ENCODE measurements at regions not wholly inside any gene's neighbourhood (a gene's known extent, or its start where the extent isn't known, plus 50 kb on each side); places are given as distances from the start of the nearest gene placed in this dataset.

GRCh38 chr2:223508372-223508771, 93.8 kb downstream of the SCG2 start:
- no peaks in the 10 kb centered on the region for H4K20me1 ChIP-seq (ENCODE audit: control insufficient read depth, extremely low read depth, insufficient read depth, low read length)
- no peak overlapping the region for H3K4me3 ChIP-seq (replicated peaks in 1 of 4; ENCODE audit: control extremely low read depth in 1 of 4, insufficient read depth in 1 of 4, low read depth in 3 of 4, low read length in 4 of 4)
- H3K4me2 ChIP-seq (ENCODE audit: extremely low read depth, insufficient read depth, low read length) = no peak overlapping the region
- TF ChIP-seq EZH2 (IDR thresholded peaks at IDR 0.05; ENCODE audit: low read length, missing control alignments) (no peak), CTCF (conservative IDR thresholded peaks at IDR 0.05 in 1 of 2, IDR thresholded peaks at IDR 0.05 in 1 of 2; ENCODE audit: low read depth in 1 of 2, low read length in 2 of 2) (no peak)
- peak in 1 of 2 donors; percentile 73 for DNase-seq (ENCODE audit: low read depth in 2 of 2)
- no peak overlapping the region for H3K27ac ChIP-seq (ENCODE audit: insufficient read depth, low read length)
- no peaks in the 10 kb centered on the region for H3K4me1 ChIP-seq (ENCODE audit: control insufficient read depth, extremely low read depth, insufficient read depth, low read length)
- no peaks in the 10 kb centered on the region for H3K9me3 ChIP-seq (ENCODE audit: control insufficient read depth, insufficient read depth, low read depth, low read length)
- no peak overlapping the region for H2AFZ ChIP-seq (ENCODE audit: low read length)
- H3K27me3 ChIP-seq (ENCODE audit: control insufficient read depth, insufficient read depth, low read length) = peaks cover 2% of the 10 kb centered on the region
- H3K79me2 ChIP-seq (ENCODE audit: control insufficient read depth, insufficient read depth, low read length) = no peaks in the 10 kb centered on the region
- H3K9ac ChIP-seq (ENCODE audit: insufficient read depth, low read length) = no peak overlapping the region
- H3K36me3 ChIP-seq (ENCODE audit: control insufficient read depth, insufficient read depth, low read length) = no peaks in the 10 kb centered on the region

DNA sequence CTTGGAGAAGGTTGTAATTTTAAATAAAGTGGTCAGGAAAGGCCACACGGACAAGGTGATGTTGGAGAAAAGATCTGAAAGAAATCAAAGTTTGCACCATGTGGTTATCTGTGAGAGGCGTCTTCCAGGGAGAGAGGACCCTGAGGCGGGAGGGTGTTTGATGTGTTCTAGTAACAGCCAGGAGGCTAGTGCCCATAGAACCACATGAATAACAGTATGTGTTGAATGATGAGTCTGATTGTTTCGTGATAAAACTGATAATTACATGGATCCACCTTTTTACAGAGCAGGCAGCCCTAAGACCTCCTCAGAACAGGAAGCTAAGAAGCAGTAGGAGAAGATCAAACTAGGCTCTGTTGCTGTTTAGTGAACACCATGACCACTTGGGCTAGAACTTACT, 91.4 kb downstream of the SCG2 start:
- TF ChIP-seq EZH2 (IDR thresholded peaks at IDR 0.05; ENCODE audit: low read length, missing control alignments) (no peak), CTCF (conservative IDR thresholded peaks at IDR 0.05 in 1 of 2, IDR thresholded peaks at IDR 0.05 in 1 of 2; ENCODE audit: low read depth in 1 of 2, low read length in 2 of 2) (no peak)

DNA sequence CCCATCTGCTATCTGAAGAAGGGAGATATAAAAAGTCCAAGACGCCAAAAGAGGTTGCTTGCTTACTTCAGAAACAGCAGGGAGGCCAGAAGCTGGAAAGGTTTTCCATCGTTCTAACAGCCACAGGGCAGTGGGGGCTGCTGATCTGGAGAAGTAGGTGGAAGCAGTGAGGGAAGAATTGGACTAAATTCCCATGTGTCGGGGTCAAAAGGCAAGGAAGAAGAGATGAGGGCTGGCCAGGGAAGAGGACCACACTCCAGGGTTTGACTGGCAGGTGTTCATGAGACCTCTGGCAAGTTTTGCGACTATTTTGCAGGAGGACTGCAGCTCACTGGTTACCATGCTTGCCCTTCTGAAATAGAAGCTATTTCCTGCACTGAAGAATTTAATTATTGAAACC, 91.0 kb downstream of the SCG2 start:
- no peak overlapping the region for H3K9ac ChIP-seq (ENCODE audit: insufficient read depth, low read length)
- H3K4me2 ChIP-seq (ENCODE audit: extremely low read depth, insufficient read depth, low read length) = no peak overlapping the region
- H3K27me3 ChIP-seq (ENCODE audit: control insufficient read depth, insufficient read depth, low read length) = peaks cover 2% of the 10 kb centered on the region
- TF ChIP-seq CTCF (conservative IDR thresholded peaks at IDR 0.05 in 1 of 2, IDR thresholded peaks at IDR 0.05 in 1 of 2; ENCODE audit: low read depth in 1 of 2, low read length in 2 of 2) (no peak), EZH2 (IDR thresholded peaks at IDR 0.05; ENCODE audit: low read length, missing control alignments) (no peak)
- H3K36me3 ChIP-seq (ENCODE audit: control insufficient read depth, insufficient read depth, low read length) = no peaks in the 10 kb centered on the region
- no peaks in the 10 kb centered on the region for H3K79me2 ChIP-seq (ENCODE audit: control insufficient read depth, insufficient read depth, low read length)
- H3K4me1 ChIP-seq (ENCODE audit: control insufficient read depth, extremely low read depth, insufficient read depth, low read length) = no peaks in the 10 kb centered on the region
- H2AFZ ChIP-seq (ENCODE audit: low read length) = no peak overlapping the region
- H3K9me3 ChIP-seq (ENCODE audit: control insufficient read depth, insufficient read depth, low read depth, low read length) = no peaks in the 10 kb centered on the region
- no peaks in the 10 kb centered on the region for H4K20me1 ChIP-seq (ENCODE audit: control insufficient read depth, extremely low read depth, insufficient read depth, low read length)
- no peak overlapping the region for H3K27ac ChIP-seq (ENCODE audit: insufficient read depth, low read length)
- no peak for DNase-seq (ENCODE audit: low read depth in 2 of 2)
- H3K4me3 ChIP-seq (replicated peaks in 1 of 4; ENCODE audit: control extremely low read depth in 1 of 4, insufficient read depth in 1 of 4, low read depth in 3 of 4, low read length in 4 of 4) = no peak overlapping the region

More for the DNA sequence above, 91.4 kb downstream of the SCG2 start:
- Histone ChIP-seq H3K4me1 (ENCODE audit: control insufficient read depth, extremely low read depth, insufficient read depth, low read length) (no peaks in the 10 kb centered on the region), H3K79me2 (ENCODE audit: control insufficient read depth, insufficient read depth, low read length) (no peaks in the 10 kb centered on the region), H4K20me1 (ENCODE audit: control insufficient read depth, extremely low read depth, insufficient read depth, low read length) (no peaks in the 10 kb centered on the region), H3K4me2 (ENCODE audit: extremely low read depth, insufficient read depth, low read length) (no peak overlapping the region), H3K4me3 (replicated peaks in 1 of 4; ENCODE audit: control extremely low read depth in 1 of 4, insufficient read depth in 1 of 4, low read depth in 3 of 4, low read length in 4 of 4) (no peak overlapping the region), H3K9me3 (ENCODE audit: control insufficient read depth, insufficient read depth, low read depth, low read length) (no peaks in the 10 kb centered on the region), H3K27ac (ENCODE audit: insufficient read depth, low read length) (no peak overlapping the region), H3K27me3 (ENCODE audit: control insufficient read depth, insufficient read depth, low read length) (peaks cover 2% of the 10 kb centered on the region), H3K36me3 (ENCODE audit: control insufficient read depth, insufficient read depth, low read length) (no peaks in the 10 kb centered on the region), H3K9ac (ENCODE audit: insufficient read depth, low read length) (no peak overlapping the region), H2AFZ (ENCODE audit: low read length) (no peak overlapping the region)
- no peak for DNase-seq (ENCODE audit: low read depth in 2 of 2)

All from fibroblast of lung (primary cell).